HepG2 (cell line): ENCODE measurements at regions not wholly inside any gene's neighbourhood (a gene's known extent, or its start where the extent isn't known, plus 50 kb on each side); places are given as distances from the start of the nearest gene placed in this dataset.

Source experiments
- CEBPG ChIP-seq: IDR thresholded peaks from 2 replicates; pipeline ENCODE4 v1.6.1; 2016
- EZH2 ChIP-seq: conservative IDR thresholded peaks from 2 replicates; pipeline ENCODE4 v1.6.1; 2012; ENCODE audit warnings: mild to moderate bottlenecking, low read depth, low read length, moderate library complexity
- HNRNPLL ChIP-seq: fragments of 200-400 bp; formaldehyde crosslinking; IDR thresholded peaks from 2 replicates; pipeline ENCODE4 v1.6.1; 2017; ENCODE audit warnings: mild to moderate bottlenecking, low read depth, low read length; ENCODE audit not compliant: poor library complexity, severe bottlenecking
- MAF1 ChIP-seq: sonication (generic); formaldehyde crosslinking; IDR thresholded peaks from 2 replicates; pipeline ENCODE4 v1.5.0; 2020; ENCODE audit warnings: missing genetic modification reagents, borderline replicate concordance
- MYNN ChIP-seq: sonication (generic); formaldehyde crosslinking; IDR thresholded peaks from 2 replicates; pipeline ENCODE4 v1.4.0; 2020; ENCODE audit warnings: mild to moderate bottlenecking, low read depth, missing genetic modification reagents
- NFYC ChIP-seq: IDR thresholded peaks from 2 replicates; pipeline ENCODE4 v1.6.1; 2016; ENCODE audit warnings: missing genetic modification reagents, missing compliant biosample characterization
- PHF21A ChIP-seq: sonication (generic); formaldehyde crosslinking; IDR thresholded peaks from 2 replicates; pipeline ENCODE4 v1.5.0; 2020; ENCODE audit warnings: mild to moderate bottlenecking, missing genetic modification reagents
- RAD51 ChIP-seq: fragments of 450-650 bp; IDR thresholded peaks from 2 replicates; pipeline ENCODE4 v1.6.1; 2016; ENCODE audit warnings: borderline replicate concordance
- RXRA ChIP-seq: sonication (generic); formaldehyde crosslinking; IDR thresholded peaks from 2 replicates; pipeline ENCODE4 v1.5.1; 2020; ENCODE audit warnings: missing genetic modification reagents
- SMC3 ChIP-seq: IDR thresholded peaks from 2 replicates; pipeline ENCODE4 v1.6.1; 2011; ENCODE audit warnings: low read length, improper control_type of control experiment
- SSRP1 ChIP-seq: IDR thresholded peaks from 2 replicates; pipeline ENCODE4 v1.6.1; 2016; ENCODE audit warnings: control low read depth
- ZMAT3 ChIP-seq: sonication (generic); formaldehyde crosslinking; conservative IDR thresholded peaks from 2 replicates; pipeline ENCODE4 v1.7.0; 2021; ENCODE audit warnings: missing genetic modification reagents
- ZSCAN9 ChIP-seq: IDR thresholded peaks from 2 replicates; pipeline ENCODE4 v1.6.1; 2016; ENCODE audit warnings: borderline replicate concordance
- TF ChIP-seq, protein P1 (sequence below): sonication (generic); formaldehyde crosslinking; IDR thresholded peaks from 2 replicates; pipeline ENCODE4 v1.4.0; 2020; ENCODE audit warnings: missing genetic modification reagents
- TF ChIP-seq, protein P2 (sequence below): sonication (generic); formaldehyde crosslinking; IDR thresholded peaks from 2 replicates; pipeline ENCODE4 v1.5.0; 2020; ENCODE audit warnings: mild to moderate bottlenecking, missing genetic modification reagents, moderate library complexity
- TF ChIP-seq, protein P3 (sequence below): IDR thresholded peaks from 2 replicates; pipeline ENCODE4 v1.6.1; 2016; ENCODE audit warnings: low read depth, borderline replicate concordance
- TF ChIP-seq, protein P4 (sequence below): sonication (generic); formaldehyde crosslinking; IDR thresholded peaks from 2 replicates; pipeline ENCODE4 v1.4.0; 2020; ENCODE audit warnings: missing genetic modification reagents, mild to moderate bottlenecking, borderline replicate concordance
- TF ChIP-seq, protein P5 (sequence below): sonication (generic); formaldehyde crosslinking; IDR thresholded peaks from 2 replicates; pipeline ENCODE4 v1.4.0; 2020; ENCODE audit warnings: missing genetic modification reagents

DNA sequence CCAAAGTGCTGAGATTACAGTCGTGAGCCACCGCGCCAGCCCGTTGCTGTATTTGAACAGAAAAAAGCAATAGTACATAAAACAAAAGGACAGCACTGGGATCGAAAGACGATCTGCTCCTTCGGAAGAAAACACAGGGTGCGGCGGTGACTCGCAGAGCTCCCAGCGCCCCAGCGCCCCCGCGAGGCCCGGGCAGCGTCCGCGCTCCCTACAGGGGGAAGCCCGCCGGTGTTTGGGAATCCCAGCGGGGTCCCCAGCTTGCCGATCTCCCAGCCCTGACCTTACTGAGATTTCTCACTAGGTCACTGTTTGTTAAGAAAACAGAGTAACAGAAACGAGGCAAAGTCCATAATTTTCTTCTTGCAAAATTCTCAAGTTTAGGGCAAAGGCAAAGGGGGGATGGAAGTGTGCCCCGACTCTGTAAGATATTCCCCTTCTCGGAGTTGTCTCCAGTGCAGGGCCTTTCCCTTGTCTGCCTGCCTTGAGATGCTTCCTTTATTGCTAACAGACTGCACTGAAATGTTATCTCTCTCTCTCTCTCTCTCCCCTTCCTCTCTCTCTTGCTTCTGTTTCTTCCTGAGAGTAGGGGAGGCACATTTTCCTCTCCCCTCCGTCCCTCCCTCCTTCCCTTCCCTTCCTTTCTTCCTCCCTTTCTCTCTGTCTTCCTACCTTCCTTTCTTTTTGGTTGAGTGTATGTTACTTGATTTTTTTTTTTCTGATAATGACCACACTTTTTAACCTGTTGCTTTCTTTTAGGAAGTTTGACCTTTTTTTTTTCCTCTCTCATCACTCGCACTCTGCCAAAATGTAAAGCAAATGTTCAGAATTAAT is 91.9 kb downstream of the TMEM30B start (continued):
- TF ChIP-seq, protein P1, sequence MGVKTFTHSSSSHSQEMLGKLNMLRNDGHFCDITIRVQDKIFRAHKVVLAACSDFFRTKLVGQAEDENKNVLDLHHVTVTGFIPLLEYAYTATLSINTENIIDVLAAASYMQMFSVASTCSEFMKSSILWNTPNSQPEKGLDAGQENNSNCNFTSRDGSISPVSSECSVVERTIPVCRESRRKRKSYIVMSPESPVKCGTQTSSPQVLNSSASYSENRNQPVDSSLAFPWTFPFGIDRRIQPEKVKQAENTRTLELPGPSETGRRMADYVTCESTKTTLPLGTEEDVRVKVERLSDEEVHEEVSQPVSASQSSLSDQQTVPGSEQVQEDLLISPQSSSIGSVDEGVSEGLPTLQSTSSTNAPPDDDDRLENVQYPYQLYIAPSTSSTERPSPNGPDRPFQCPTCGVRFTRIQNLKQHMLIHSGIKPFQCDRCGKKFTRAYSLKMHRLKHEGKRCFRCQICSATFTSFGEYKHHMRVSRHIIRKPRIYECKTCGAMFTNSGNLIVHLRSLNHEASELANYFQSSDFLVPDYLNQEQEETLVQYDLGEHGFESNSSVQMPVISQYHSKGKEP (CRISPR knock-in tag), result no peak
- no peak for TF ChIP-seq MAF1 (CRISPR knock-in tag)
- no peak for TF ChIP-seq NFYC
- TF ChIP-seq, protein P2, sequence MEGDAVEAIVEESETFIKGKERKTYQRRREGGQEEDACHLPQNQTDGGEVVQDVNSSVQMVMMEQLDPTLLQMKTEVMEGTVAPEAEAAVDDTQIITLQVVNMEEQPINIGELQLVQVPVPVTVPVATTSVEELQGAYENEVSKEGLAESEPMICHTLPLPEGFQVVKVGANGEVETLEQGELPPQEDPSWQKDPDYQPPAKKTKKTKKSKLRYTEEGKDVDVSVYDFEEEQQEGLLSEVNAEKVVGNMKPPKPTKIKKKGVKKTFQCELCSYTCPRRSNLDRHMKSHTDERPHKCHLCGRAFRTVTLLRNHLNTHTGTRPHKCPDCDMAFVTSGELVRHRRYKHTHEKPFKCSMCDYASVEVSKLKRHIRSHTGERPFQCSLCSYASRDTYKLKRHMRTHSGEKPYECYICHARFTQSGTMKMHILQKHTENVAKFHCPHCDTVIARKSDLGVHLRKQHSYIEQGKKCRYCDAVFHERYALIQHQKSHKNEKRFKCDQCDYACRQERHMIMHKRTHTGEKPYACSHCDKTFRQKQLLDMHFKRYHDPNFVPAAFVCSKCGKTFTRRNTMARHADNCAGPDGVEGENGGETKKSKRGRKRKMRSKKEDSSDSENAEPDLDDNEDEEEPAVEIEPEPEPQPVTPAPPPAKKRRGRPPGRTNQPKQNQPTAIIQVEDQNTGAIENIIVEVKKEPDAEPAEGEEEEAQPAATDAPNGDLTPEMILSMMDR (CRISPR knock-in tag), result peak; percentile 83
- TF ChIP-seq SMC3, result peak; percentile 12; the same call in 1 of the 2 replicates
- no peak for TF ChIP-seq EZH2
- no peak for TF ChIP-seq MYNN (CRISPR knock-in tag)
- TF ChIP-seq RXRA (CRISPR knock-in tag), result 0 out of 2 replicates have a peak, but pooled peaks have one; percentile 38
- 0 out of 2 replicates have a peak, but pooled peaks have one; percentile 28 for TF ChIP-seq PHF21A (CRISPR knock-in tag)
- TF ChIP-seq, protein P3, sequence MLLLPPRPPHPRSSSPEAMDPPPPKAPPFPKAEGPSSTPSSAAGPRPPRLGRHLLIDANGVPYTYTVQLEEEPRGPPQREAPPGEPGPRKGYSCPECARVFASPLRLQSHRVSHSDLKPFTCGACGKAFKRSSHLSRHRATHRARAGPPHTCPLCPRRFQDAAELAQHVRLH (CRISPR knock-in tag), result 0 out of 2 replicates have a peak, but pooled peaks have one; percentile 30
- peak; percentile 36 for TF ChIP-seq HNRNPLL
- no peak for TF ChIP-seq ZMAT3 (CRISPR knock-in tag)
- TF ChIP-seq, protein P4, sequence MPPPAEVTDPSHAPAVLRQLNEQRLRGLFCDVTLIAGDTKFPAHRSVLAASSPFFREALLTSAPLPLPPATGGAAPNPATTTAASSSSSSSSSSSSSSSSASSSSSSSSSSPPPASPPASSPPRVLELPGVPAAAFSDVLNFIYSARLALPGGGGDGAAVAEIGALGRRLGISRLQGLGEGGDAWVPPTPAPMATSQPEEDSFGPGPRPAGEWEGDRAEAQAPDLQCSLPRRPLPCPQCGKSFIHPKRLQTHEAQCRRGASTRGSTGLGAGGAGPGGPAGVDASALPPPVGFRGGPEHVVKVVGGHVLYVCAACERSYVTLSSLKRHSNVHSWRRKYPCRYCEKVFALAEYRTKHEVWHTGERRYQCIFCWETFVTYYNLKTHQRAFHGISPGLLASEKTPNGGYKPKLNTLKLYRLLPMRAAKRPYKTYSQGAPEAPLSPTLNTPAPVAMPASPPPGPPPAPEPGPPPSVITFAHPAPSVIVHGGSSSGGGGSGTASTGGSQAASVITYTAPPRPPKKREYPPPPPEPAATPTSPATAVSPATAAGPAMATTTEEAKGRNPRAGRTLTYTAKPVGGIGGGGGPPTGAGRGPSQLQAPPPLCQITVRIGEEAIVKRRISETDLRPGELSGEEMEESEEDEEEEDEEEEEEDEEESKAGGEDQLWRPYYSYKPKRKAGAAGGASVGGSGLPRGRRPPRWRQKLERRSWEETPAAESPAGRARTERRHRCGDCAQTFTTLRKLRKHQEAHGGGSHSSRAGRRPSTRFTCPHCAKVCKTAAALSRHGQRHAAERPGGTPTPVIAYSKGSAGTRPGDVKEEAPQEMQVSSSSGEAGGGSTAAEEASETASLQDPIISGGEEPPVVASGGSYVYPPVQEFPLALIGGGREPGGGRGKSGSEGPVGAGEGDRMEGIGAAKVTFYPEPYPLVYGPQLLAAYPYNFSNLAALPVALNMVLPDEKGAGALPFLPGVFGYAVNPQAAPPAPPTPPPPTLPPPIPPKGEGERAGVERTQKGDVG (CRISPR knock-in tag), result no peak
- TF ChIP-seq, protein P5, sequence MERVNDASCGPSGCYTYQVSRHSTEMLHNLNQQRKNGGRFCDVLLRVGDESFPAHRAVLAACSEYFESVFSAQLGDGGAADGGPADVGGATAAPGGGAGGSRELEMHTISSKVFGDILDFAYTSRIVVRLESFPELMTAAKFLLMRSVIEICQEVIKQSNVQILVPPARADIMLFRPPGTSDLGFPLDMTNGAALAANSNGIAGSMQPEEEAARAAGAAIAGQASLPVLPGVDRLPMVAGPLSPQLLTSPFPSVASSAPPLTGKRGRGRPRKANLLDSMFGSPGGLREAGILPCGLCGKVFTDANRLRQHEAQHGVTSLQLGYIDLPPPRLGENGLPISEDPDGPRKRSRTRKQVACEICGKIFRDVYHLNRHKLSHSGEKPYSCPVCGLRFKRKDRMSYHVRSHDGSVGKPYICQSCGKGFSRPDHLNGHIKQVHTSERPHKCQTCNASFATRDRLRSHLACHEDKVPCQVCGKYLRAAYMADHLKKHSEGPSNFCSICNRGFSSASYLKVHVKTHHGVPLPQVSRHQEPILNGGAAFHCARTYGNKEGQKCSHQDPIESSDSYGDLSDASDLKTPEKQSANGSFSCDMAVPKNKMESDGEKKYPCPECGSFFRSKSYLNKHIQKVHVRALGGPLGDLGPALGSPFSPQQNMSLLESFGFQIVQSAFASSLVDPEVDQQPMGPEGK, result no peak; the same call in 1 of the 2 replicates
- no peak for TF ChIP-seq RAD51
- TF ChIP-seq SSRP1 (CRISPR knock-in tag), result no peak
- 0 out of 2 replicates have a peak, but pooled peaks have one; percentile 3 for TF ChIP-seq CEBPG (CRISPR knock-in tag)
- no peak for TF ChIP-seq ZSCAN9
